HG02885 (cell line): ENCODE measurements at regions not wholly inside any gene's neighbourhood (a gene's known extent, or its start where the extent isn't known, plus 50 kb on each side); places are given as distances from the start of the nearest gene placed in this dataset.

Experiments
- ATAC-seq: cut with Tn5 transposase; IDR thresholded peaks from one replicate; pipeline ENCODE4 v1.9.1; 2021; ENCODE audit warnings: mild to moderate bottlenecking; ENCODE audit not compliant: unreplicated experiment, poor library complexity

- ATAC-seq, result no peak
Observed at GRCh38 chr10:10514797-10515196, 502.9 kb upstream of the CELF2 start.

- ATAC-seq, result no peak
Observed at GRCh38 chr10:10515479-10516204, 502.0 kb upstream of the CELF2 start.

- ATAC-seq, result no peak
Observed at GRCh38 chr10:10516346-10517130, 501.1 kb upstream of the CELF2 start.

GRCh38 chr10:10517866-10518265 is 499.8 kb upstream of the CELF2 start:
- ATAC-seq, result no peak

DNA sequence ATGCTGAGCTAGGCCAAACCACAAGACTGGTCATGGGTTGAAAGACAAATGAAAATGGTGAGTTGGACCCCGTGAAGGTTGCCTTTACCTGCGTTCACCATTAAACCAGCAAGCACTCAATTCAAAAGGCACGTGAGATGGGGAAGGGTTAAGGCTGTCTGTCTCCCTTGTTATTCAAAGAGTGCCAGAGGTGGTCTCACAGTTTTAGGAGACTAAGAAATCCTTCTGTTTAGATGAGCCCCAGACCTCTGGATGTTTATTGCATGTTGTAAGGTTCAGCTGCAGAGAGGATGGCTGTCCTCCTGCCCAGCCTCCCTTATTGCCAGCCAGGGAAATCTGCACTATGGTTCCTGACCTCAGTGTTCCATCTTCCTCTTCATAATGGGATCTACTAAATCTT is 498.0 kb upstream of the CELF2 start:
- no peak for ATAC-seq

DNA sequence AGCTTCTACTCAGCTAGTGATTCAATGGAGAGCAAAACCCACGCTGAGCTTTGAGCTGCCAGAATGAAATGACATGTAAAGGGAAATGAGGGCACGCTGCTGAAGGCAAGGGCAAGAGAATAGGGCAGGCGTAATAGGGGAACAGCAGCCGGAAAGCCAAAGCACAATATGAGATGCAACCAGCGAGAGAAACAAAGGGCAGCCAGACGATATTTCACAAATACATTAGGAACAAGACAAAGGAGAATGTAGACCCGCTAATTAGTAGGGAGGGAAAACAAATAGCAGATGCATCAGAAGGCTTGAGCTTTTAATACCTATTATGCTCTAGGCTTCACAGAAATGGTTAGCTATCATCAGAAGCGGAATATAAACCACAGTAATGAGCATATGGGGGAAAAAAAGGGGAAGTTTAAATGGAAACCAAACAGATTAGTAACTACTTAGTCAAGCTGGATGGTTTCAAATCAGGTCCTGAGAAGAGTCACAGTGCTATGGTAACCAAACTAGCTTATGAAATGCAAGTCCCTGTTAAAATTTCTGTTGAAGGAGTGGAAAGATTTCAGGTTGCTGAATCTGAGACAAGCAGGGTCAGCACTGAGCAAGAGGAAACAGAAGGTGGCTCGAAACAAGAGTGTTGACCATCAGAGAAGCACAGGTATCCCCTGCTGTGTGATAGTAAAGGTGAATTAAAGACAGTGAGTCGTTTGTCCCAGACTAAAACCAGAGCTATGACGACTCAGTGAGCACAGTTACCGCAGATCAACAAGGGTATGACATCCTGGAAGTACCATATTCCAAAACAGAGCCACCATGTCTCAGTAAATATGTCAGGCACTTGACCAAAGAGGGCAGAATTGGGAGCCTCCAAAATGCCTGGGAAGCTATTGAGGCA is 496.9 kb upstream of the CELF2 start:
- peak; percentile 98 for ATAC-seq

DNA sequence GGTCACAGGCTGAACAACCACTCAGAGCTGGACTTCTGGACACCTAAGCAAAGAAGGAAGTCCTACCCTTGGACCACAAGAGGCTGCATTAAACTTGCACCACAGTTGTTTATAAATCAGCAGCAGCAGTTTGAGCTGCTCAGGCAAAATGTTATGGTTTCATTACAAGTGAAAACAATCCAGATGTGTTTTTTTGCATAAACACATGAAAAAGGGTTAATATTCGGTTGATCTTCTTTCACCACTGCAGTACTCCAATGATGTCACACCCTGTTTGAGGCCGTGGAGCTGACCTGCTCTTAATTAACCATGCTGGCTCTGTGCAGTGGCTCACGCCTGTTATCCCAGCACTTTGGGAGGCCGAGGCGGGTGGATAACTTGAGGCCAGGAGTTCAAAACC is 490.8 kb upstream of the CELF2 start:
- no peak for ATAC-seq

GRCh38 chr10:10527861-10528562 is 489.7 kb upstream of the CELF2 start:
- ATAC-seq, result no peak

DNA sequence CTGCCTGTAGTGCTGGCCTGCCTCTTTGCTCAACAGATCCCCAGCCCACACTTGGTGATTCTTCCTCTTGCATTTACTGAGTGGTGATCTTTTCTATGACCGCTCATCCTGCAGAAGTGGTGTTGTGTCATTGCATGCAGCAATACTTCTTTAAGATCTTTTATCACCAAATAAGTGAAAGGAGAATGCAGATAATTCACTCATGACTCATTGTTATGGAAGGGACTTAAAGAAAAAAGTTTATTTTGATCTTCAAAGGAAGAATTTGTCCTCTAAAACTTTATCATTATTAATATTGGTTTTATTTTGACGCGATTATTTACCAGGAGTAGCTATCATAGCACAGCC is 489.1 kb upstream of the CELF2 start:
- no peak for ATAC-seq

DNA sequence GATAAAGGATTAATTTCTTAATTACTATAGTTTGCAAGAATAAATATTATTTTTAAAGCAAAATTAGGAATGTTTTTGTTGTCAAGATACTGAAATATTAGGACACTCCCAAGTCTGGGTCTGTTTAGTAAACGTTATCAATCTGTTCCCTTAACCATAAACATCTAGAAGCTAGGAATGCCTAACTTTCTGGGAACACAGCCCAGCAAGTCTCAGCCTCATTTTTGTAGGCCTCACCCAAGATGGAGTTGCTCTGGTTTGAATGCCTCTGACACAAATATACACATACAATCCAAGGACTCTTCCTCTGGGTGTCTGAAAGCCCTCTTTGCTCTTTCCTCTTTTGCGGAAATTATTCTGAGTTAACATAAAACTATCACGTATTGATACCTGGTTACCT is 487.4 kb upstream of the CELF2 start:
- ATAC-seq, result no peak

DNA sequence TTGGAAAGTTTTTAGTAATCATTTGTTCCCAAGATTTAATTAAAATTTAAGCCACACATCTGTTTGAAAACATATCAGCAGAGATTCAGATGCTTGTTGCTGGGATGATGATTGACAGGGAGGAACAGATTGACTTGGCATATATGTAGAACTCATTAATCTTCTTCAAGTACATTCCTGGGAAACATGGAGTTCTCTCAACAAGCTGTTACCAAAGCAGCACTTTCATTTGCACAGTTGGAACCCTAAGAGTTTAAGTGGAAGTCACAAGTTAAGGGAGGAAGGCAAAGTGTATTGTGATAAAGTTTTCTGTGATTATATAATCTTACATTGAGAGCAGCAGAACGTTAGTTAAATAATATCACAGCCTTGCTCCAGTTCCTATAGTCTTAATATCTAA is 485.4 kb upstream of the CELF2 start:
- no peak for ATAC-seq

DNA sequence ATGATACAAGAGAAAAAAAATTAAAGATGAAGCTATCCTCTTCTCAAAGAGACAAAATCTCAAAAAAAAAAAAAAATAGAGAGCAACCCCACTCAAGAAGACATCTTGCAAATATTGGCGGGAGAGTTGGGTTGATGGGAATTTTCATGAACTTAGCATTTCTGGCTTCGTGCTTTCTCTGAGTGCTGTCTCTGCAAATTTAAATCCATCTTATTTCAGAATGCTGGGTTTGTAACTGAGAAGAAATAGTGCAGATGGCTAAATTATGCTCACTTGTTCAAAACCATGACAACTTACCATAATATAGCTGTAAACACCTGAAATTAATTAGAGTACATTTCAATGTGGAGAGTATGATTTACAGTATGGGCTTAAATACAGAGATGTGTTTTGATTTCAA is 484.8 kb upstream of the CELF2 start:
- ATAC-seq, result no peak

- ATAC-seq, result no peak
Observed at GRCh38 chr10:10533437-10533836, 484.2 kb upstream of the CELF2 start.

GRCh38 chr10:10538326-10538725 is 479.3 kb upstream of the CELF2 start:
- ATAC-seq, result no peak

- no peak for ATAC-seq
Observed at GRCh38 chr10:10540398-10540797, 477.3 kb upstream of the CELF2 start.

GRCh38 chr10:10542477-10542876 is 475.2 kb upstream of the CELF2 start:
- ATAC-seq, result no peak

- ATAC-seq, result no peak
Observed at GRCh38 chr10:10544890-10545289, 472.8 kb upstream of the CELF2 start.

DNA sequence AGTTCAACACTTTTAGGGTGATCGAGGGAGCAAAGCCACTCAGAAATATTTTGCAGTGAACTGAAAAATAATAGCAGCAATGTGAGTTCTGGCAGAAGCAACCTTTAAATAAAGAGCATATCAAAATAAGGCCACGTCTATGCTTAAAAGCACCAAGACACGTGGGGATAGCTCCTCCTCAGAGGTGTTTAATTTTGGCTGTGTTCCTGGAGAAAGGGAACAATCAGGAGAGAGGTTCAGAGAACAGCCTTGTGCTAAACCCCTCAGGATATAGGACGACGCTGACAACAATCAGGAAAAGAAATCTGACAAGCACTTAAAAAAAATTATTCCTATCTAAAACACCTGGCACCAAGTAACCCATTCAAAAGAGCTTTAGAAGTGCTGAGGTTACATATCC is 471.9 kb upstream of the CELF2 start:
- no peak for ATAC-seq

- ATAC-seq, result no peak
Observed at GRCh38 chr10:10551596-10552301, 465.9 kb upstream of the CELF2 start.

- ATAC-seq, result peak; percentile 73
Observed at GRCh38 chr10:10552948-10553347, 464.7 kb upstream of the CELF2 start.
